Mesothelial cell of epicardium (in vitro differentiated cells): ENCODE measurements at regions not wholly inside any gene's neighbourhood (a gene's known extent, or its start where the extent isn't known, plus 50 kb on each side); places are given as distances from the start of the nearest gene placed in this dataset.
"Not testable (repeated sequence)": the region's sequence is repeated elsewhere in the genome, so short reads cannot be mapped to it uniquely, and the experiment has no call there.

Experiments used
- DNase-seq, 2 experiments: peaks; one replicate each; pipeline ENCODE4 v3.0.0; 2021; ENCODE audit warnings: low spot score in 2 of 2; ENCODE audit not compliant: unreplicated experiment in 2 of 2
- H3K27ac Mint-ChIP-seq: 2 replicates; pipeline ENCODE4 v1.8.0; 2021; ENCODE audit warnings: mixed read lengths
- H3K27me3 Mint-ChIP-seq: 2 replicates; pipeline ENCODE4 v1.8.0; 2021; ENCODE audit warnings: low read depth, mixed read lengths
- H3K36me3 Mint-ChIP-seq: 2 replicates; pipeline ENCODE4 v1.8.0; 2021; ENCODE audit warnings: mixed read lengths
- H3K4me1 Mint-ChIP-seq: 2 replicates; pipeline ENCODE4 v1.8.0; 2021; ENCODE audit warnings: mixed read lengths
- H3K4me3 Mint-ChIP-seq: 2 replicates; pipeline ENCODE4 v1.8.0; 2021; ENCODE audit warnings: mild to moderate bottlenecking, moderate library complexity, mixed read lengths
- H3K9me3 Mint-ChIP-seq: 2 replicates; pipeline ENCODE4 v1.8.0; 2021; ENCODE audit warnings: mixed read lengths
- TF ChIP-seq, protein P1 (sequence below): fragments of 200-600 bp; sonication (generic); IDR thresholded peaks from one replicate; pipeline ENCODE4 v1.5.0; 2021; ENCODE audit warnings: antibody characterized with exemption; ENCODE audit not compliant: unreplicated experiment

DNA sequence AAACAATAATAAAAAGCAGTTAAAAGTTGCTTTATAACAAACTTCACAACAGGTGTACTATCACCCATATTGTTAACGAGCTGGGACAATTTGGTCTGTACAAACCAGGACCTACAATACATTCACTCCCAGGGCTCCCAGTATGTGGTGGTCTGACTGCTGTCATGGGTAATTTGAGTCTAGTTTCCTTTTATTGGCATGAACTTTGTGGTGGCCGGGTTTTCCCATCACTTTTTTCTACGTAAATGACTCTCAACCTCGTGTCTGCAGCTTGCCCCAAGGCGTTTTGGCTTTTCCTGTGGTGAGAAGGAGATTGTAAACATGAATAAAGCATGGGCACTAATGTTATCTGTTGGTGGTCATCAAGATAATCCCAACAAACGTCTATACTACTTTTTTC, 118.7 kb upstream of the CDK6 start:
- H3K27me3 Mint-ChIP-seq = peaks cover 2% of the 10 kb centered on the region
- H3K36me3 Mint-ChIP-seq = peaks cover 19% of the 10 kb centered on the region
- TF ChIP-seq, protein P1, sequence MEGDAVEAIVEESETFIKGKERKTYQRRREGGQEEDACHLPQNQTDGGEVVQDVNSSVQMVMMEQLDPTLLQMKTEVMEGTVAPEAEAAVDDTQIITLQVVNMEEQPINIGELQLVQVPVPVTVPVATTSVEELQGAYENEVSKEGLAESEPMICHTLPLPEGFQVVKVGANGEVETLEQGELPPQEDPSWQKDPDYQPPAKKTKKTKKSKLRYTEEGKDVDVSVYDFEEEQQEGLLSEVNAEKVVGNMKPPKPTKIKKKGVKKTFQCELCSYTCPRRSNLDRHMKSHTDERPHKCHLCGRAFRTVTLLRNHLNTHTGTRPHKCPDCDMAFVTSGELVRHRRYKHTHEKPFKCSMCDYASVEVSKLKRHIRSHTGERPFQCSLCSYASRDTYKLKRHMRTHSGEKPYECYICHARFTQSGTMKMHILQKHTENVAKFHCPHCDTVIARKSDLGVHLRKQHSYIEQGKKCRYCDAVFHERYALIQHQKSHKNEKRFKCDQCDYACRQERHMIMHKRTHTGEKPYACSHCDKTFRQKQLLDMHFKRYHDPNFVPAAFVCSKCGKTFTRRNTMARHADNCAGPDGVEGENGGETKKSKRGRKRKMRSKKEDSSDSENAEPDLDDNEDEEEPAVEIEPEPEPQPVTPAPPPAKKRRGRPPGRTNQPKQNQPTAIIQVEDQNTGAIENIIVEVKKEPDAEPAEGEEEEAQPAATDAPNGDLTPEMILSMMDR = no peak
- H3K9me3 Mint-ChIP-seq = peaks cover 37% of the 10 kb centered on the region
- peaks cover 12% of the 10 kb centered on the region for H3K4me1 Mint-ChIP-seq
- DNase-seq = no peak
- H3K4me3 Mint-ChIP-seq = no peak overlapping the region
- no peak overlapping the region for H3K27ac Mint-ChIP-seq

DNA sequence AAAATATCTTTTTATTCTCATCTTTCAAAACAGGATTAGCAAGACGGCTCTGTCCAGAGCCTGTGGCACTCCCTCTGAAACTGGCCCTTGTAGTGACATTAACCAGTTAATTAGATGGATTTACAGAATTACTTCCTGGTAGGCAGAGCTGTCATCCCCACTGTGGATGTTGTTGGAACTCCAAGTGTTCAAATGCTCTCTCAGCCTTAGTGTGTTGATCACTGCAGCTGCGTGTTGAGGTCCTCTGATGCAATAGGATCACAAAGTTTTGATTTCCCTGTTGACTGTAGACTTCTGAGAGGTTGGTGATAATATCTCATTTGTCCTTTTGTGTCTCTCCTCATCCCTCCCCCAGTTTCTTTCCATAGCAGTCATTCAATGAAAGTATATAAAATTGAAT, 117.3 kb upstream of the CDK6 start:
- TF ChIP-seq, protein P1 = no peak
- H3K36me3 Mint-ChIP-seq = peaks cover 19% of the 10 kb centered on the region
- no peak for DNase-seq
- peaks cover 13% of the 10 kb centered on the region for H3K4me1 Mint-ChIP-seq
- peak overlapping the region; percentile 7 for H3K27ac Mint-ChIP-seq
- peaks cover 28% of the 10 kb centered on the region for H3K9me3 Mint-ChIP-seq
- no peaks in the 10 kb centered on the region for H3K27me3 Mint-ChIP-seq
- H3K4me3 Mint-ChIP-seq = no peak overlapping the region

DNA sequence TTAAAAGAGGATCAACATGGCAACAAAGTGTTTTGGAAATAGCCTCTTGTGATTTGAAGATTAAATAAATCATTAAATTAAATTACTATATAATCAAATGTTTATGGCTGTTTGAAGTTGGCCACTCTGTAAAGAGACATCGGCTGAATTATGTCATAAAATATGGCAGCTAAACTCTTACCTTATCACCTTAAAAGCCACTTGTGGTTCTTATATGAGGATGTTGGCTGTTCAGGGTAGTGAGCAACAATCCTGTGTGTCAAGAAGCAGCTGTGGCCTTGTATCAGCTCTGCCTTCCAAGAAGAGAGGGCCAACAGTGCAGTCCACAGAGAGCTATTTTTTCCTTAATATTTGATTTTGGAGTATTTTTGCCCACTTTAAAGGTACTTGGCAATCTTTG, 113.4 kb upstream of the CDK6 start:
- DNase-seq = no peak
- H3K27ac Mint-ChIP-seq = no peak overlapping the region
- no peaks in the 10 kb centered on the region for H3K27me3 Mint-ChIP-seq
- TF ChIP-seq, protein P1 = no peak
- H3K9me3 Mint-ChIP-seq = no peaks in the 10 kb centered on the region
- no peak overlapping the region for H3K4me3 Mint-ChIP-seq
- H3K36me3 Mint-ChIP-seq = no peaks in the 10 kb centered on the region
- peaks cover 36% of the 10 kb centered on the region for H3K4me1 Mint-ChIP-seq

DNA sequence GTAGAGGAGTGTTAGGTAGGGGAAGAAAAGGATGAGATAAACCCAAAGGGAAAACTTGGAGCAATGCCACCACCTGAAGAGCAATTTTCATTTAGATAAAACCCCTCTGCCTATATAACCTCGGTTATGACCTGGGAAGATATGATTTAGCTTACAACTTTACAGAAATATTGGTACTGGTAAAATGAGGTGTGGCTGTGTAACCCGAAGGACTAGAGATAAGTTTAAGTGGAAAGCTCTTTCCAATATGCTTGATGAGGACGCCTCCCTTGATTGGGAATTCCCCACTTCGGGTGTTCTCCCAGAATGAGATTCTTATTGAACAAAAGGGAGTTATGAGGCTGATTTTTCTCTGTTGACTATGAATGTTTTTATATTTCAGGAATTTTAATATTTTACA, 109.5 kb upstream of the CDK6 start:
- Mint-ChIP-seq H3K4me3 (no peak overlapping the region), H3K4me1 (peaks cover 31% of the 10 kb centered on the region), H3K27me3 (no peaks in the 10 kb centered on the region), H3K36me3 (no peaks in the 10 kb centered on the region), H3K9me3 (peaks cover 15% of the 10 kb centered on the region), H3K27ac (no peak overlapping the region)
- TF ChIP-seq, protein P1 = no peak
- no peak for DNase-seq

DNA sequence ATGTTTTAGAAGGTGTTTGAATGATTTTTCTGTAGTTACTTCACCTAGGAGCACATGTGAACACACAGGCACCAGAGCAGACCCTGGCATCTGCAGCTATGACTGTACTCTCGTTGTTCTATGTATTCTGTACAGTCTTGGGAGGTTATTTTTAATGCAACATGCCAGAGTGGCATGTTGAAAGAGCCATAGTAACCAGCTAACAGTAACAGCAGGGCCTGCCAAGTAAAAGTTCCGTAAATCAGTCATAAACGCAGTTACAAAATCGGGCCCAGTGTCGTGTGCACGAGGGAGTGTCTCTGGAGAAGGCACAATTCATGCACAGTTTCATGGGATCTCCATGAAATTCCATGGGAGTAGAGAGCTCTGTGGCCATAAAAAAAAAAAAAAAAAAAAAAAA, 108.3 kb upstream of the CDK6 start:
- TF ChIP-seq, protein P1 = no peak
- DNase-seq = no peak
- H3K9me3 Mint-ChIP-seq = peaks cover 19% of the 10 kb centered on the region
- peaks cover 29% of the 10 kb centered on the region for H3K4me1 Mint-ChIP-seq
- H3K27ac Mint-ChIP-seq = peak overlapping the region; percentile 31
- peaks cover 1% of the 10 kb centered on the region for H3K36me3 Mint-ChIP-seq
- no peak overlapping the region for H3K4me3 Mint-ChIP-seq
- H3K27me3 Mint-ChIP-seq = no peaks in the 10 kb centered on the region

DNA sequence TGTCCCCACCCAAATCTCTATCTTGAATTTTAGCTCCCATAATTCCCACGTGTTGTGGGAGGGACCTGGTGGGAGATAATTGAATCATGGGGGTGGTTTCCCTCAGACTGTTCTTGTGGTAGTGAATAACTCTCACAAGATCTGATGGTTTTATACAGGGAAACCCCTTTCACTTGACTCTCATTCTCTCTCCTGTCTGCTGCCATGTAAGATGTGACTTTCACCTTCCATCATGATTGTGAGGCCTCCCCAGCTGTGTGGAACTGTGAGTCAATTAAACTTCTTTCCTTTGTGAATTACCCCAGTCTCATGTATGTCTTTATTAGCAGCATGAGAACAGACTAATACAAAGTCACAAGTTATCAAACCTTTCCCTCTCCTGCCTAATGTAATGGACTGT, 106.3 kb upstream of the CDK6 start:
- H3K27me3 Mint-ChIP-seq, H3K27ac Mint-ChIP-seq, H3K4me3 Mint-ChIP-seq, H3K36me3 Mint-ChIP-seq, DNase-seq: not testable (repeated sequence)
- peaks cover 29% of the 10 kb centered on the region for H3K9me3 Mint-ChIP-seq
- H3K4me1 Mint-ChIP-seq = peaks cover 25% of the 10 kb centered on the region
